GM19193 (cell line): ENCODE measurements at regions not wholly inside any gene's neighbourhood (a gene's known extent, or its start where the extent isn't known, plus 50 kb on each side); places are given as distances from the start of the nearest gene placed in this dataset.

Experiments used
- POLR2A ChIP-seq: IDR thresholded peaks from 4 replicates; pipeline ENCODE4 v1.6.1; 2011; ENCODE audit not compliant: insufficient read depth, insufficient read length; ENCODE audit errors: extremely low read depth

DNA sequence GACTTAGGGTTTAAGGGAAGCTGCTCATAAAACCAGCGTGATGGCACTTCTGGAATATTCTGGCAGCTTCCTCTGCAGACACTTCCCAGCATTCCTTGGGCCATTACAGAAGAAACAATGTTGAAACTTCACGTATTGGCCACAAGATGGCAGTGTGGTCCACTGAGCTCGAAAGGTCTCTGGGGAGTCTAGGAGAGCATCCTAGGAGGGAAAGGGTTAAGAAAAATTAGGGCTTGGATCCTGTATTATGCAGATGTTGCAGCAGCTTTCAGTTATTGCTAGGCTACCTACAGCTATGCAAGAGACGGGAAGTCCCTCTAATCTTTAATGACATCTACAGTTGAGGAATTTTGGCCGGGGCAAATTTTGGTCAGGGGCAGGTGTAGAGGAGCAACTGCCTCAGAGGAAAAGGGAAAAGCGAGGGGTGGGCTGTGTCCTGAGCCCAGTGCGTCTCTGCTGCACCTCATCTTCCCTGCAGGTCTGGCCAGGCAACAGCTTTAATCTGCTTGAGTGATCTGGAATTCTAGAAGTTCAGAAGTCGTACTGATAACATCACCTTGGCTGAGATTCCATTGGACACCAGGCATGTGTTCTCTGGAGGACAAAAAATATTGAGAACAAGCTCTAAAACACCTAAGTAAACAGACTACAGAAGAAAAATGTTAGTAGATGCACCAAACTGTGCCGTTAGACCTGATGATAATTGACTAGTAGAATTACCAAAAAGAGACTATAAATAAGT, 220.8 kb upstream of the PRSS58 start:
- TF ChIP-seq POLR2A, result no peak

- no peak for TF ChIP-seq POLR2A
These were observed 219.3 kb upstream of the PRSS58 start for GRCh38 chr7:142477079-142477651.

GRCh38 chr7:142476077-142476476, 218.2 kb upstream of the PRSS58 start:
- TF ChIP-seq POLR2A, result no peak

DNA sequence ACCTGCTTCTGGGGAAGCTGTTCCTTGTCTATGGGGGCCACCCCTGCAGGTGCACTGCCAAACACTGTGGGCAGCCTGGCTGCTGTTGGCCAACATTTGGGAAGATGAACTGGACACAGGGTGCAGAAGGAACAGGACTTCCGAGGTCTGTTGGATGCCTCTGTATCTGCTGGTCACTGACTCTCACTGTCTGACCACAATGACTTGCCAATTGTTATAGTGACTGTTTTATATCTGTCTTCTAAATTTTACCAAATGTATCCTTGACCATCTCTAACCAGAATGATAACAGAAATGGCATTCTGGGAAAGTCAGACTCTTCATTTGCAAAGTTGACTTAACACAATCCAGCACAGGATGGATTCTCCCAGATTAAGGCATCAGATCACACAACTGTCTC, 214.0 kb upstream of the PRSS58 start:
- TF ChIP-seq POLR2A, result no peak

DNA sequence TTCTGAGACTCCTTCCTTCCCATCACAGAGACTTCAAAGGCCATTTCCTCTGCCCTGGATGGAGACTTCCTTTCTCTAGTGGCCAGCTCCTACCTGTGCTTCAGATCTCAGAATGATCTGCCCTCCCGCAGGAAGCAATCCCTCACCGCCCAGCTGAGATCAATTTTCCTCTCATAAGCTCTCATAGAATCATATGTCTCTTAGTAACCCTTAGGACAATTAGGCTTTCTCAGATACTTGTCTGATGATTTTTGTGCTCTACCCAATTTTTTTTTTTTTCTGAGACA, 212.6 kb upstream of the PRSS58 start:
- no peak for TF ChIP-seq POLR2A

DNA sequence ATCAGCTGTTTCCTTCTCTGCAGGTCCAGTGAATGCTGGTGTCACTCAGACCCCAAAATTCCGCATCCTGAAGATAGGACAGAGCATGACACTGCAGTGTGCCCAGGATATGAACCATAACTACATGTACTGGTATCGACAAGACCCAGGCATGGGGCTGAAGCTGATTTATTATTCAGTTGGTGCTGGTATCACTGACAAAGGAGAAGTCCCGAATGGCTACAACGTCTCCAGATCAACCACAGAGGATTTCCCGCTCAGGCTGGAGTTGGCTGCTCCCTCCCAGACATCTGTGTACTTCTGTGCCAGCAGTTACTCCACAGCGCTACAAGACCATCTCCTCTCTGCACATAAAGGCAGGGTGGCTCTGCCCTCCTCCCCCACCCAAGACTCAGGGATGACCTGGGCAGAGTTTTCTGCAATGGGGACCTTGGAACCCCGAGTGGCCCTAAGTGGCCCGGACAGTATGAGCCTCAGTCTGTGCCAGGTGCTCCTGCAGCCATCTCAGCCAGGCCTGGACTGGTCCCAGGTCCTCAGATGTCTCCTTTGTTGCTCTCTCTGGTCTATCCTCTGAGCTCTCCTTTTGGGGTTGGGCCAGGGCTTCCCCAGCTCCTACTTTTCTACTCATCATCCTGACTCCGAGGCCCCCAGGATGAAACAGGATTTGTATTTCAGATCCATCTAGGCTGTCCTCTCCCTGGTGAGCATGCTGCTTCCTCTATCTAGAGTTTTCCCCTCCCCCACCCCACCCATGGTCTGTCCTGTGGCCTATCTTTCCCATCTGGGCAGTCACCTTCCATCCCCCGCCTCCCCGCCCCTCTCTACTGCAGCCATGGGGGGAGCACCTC, 212.1 kb upstream of the PRSS58 start:
- no peak for TF ChIP-seq POLR2A

DNA sequence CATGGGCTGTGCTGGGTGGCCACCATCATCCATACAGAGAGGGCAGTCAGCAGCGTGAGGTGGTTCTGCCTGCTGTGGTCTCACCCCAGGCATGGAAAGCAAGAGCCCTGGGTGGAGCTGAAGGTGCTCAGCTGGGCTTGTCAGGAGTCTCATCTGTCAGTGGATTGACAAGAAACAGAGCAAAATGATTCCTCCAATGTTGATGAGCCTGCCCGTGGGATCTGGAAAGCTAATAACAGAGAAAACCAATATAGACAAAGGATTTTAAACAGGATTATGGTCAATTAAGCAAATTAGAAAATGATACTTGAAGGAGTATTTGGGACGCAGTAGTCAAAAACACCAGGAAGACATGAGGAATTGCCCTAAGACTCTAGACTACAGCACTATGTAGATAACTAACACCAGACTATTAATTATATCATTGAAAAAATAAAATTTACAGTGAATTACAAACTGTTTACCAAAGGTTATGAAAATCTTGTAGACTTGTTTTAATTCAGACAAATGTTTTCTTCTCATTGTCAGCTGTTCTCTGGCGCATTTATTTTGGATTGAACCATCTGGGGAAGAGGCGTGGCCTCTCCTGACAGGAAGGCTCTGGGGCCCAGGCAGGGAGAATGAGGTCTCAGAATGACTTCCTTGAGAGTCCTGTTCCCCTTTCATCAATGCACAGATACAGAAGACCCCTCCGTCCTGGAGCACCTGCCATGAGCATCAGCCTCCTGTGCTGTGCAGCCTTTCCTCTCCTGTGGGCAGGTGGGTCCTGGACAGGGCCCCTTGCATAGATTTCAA, 211.2 kb upstream of the PRSS58 start:
- TF ChIP-seq POLR2A, result no peak

DNA sequence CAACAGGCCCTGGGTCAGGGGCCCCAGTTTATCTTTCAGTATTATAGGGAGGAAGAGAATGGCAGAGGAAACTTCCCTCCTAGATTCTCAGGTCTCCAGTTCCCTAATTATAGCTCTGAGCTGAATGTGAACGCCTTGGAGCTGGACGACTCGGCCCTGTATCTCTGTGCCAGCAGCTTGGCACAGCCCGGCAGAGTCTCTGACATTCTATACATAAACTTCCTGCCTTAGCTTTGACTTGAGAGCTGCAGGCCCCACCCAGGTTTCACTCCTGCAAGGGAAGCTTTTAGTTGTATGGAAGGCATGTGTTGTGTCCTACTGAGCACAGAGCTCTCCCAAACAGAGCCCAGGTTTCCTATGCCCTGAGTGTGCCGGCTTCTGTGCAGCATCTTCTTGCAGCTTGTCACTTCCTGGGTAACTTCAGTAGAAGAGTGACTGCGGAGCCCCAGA, 205.6 kb upstream of the PRSS58 start:
- TF ChIP-seq POLR2A, result no peak

- TF ChIP-seq POLR2A, result no peak
These were observed 203.6 kb upstream of the PRSS58 start for GRCh38 chr7:142461437-142461836.

DNA sequence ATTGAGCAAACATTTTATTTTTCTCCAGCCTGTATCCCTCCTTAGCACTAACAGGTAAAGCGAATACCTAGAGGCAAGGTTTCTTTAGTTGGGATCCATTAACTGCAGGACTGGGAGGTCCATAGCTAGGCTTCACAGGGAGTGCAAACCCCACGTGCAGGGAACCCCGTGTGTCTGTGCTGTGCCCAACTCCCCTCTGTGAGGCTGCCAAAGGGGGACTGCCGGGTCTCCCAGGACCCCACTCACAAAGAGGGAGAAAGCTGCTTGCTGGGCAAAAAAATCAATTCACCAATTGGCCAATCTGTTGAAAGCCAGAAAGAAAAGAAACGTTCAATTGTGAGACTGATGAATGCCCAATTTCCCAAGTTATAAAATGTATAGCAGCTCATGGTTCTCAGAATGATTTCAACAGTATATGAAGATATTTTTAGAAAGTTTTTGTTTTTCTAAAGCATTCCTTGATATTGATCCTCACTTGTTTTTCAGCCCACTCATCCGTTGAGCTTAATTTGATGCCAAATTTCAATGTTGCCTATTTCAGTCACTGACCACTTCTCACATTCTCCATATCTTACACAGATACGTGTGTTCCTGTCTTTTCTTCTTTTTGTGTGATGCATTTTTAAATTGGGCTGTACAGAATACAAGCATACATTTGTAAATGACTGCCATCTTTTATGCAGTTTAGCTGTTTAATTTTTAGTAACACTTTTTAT, 202.7 kb upstream of the PRSS58 start:
- no peak for TF ChIP-seq POLR2A

DNA sequence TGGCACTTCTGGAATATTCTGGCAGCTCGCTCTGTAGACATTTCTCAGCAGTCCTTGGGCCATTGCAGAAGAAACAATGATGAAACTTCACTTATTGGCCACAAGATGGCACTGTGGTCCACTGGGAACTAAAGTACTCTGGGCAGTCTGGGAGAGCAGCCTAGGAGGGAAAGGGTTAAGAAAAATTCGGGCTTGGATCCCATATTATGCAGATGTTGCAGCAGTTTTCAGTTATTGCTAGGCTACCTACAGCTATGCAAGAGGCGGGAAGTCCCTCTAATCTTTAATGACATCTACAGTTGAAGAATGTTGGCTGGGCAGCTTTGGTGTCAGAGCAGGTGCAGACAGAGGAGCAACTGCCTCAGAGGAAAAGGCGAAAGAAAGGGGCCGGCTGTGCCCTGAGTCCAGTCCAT, 201.7 kb upstream of the PRSS58 start:
- no peak for TF ChIP-seq POLR2A

DNA sequence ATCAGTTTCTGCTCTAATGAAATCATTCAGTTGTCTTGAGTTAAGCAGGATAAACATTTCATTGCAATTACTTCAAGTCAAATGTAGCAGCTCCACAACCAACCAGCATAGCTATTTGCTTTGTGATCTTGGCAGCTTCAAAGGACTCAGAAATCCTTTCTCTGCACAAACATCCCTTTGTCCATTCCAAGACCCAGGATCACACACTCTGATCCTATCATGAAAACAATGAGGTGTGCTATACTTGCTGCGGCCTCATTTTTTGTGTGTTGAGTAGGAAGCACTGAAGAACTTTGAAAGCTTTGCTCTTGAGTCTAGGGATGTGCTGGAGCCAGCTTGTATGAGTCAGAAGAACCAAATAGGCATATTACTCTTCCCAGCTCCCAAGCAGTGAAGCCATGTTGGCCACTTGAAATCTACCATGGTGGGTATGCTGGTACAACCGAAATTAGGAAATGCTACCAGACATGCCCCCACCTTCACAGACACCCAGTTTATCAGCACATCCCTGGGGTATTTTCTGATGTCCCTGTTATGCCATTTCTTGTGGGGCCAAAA, 199.4 kb upstream of the PRSS58 start:
- no peak for TF ChIP-seq POLR2A

DNA sequence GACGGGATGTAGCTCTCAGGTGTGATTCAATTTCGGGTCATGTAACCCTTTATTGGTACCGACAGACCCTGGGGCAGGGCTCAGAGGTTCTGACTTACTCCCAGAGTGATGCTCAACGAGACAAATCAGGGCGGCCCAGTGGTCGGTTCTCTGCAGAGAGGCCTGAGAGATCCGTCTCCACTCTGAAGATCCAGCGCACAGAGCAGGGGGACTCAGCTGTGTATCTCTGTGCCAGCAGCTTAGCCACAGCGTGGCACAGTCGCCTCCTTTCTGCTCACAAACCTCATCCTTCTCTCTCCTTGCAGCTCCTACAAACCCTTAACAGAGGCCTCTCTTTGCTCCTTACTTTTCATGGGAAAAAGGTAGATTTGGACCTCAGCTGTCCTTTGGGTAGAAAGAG, 197.5 kb upstream of the PRSS58 start:
- TF ChIP-seq POLR2A, result no peak

GRCh38 chr7:142454862-142455261, 197.0 kb upstream of the PRSS58 start:
- no peak for TF ChIP-seq POLR2A
